ENCODE measurements at regions not wholly inside any gene's neighbourhood (a gene's known extent, or its start where the extent isn't known, plus 50 kb on each side); places are given as distances from the start of the nearest gene placed in this dataset.

DNA sequence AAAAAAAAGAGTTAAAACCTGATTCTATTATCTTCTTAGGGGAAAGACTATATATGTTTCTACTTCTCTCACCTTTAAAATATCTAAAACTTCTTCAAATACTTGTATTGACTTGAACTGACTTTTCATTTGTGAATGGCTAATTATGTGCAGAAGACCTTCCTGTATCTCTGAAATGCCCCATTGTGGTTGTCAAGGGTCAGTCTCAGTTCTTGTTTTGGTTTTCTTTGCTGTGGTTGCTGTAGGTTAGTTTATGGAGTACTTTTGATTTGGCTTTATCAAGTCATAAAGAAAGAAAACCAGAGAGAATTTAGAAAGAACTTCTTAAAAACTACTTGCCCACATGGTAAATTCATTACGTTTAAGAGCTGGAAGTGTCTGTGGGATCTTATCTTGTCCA, 345.3 kb upstream of the POU1F1 start:
- Histone ChIP-seq H3K27ac (no peak overlapping the region), H3K27me3 (no peaks in the 10 kb centered on the region), H3K36me3 (no peaks in the 10 kb centered on the region), H3K4me1 (no peaks in the 10 kb centered on the region), H3K9me3 (no peaks in the 10 kb centered on the region), H3K4me3 (no peak overlapping the region)
- in situ Hi-C loops (cut with MboI; ENCODE audit: low pct_ligation_motif_present in 1 of 4, low pct_unique_long_range_greater_than_20kb in 1 of 4, low sequenced_read_pairs in 3 of 4) (no loop called here), intact Hi-C loops (cut with DNase I; ENCODE audit: low total_unique reads) (no loop called here)
- WGBS, 2 donors (ENCODE audit: low coverage in 1 of 2), result 50 to 71% methylated on average over 1 of the region's 1 CpG
- TF ChIP-seq POLR2A (IDR thresholded peaks at IDR 0.05) (no peak), POLR2AphosphoS5 (IDR thresholded peaks at IDR 0.05) (no peak), EP300 (IDR thresholded peaks at IDR 0.05; ENCODE audit: low read depth) (no peak)
- TF ChIP-seq, protein P1, sequence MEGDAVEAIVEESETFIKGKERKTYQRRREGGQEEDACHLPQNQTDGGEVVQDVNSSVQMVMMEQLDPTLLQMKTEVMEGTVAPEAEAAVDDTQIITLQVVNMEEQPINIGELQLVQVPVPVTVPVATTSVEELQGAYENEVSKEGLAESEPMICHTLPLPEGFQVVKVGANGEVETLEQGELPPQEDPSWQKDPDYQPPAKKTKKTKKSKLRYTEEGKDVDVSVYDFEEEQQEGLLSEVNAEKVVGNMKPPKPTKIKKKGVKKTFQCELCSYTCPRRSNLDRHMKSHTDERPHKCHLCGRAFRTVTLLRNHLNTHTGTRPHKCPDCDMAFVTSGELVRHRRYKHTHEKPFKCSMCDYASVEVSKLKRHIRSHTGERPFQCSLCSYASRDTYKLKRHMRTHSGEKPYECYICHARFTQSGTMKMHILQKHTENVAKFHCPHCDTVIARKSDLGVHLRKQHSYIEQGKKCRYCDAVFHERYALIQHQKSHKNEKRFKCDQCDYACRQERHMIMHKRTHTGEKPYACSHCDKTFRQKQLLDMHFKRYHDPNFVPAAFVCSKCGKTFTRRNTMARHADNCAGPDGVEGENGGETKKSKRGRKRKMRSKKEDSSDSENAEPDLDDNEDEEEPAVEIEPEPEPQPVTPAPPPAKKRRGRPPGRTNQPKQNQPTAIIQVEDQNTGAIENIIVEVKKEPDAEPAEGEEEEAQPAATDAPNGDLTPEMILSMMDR (IDR thresholded peaks at IDR 0.05), result no peak
- DNase-seq, result no peak

DNA sequence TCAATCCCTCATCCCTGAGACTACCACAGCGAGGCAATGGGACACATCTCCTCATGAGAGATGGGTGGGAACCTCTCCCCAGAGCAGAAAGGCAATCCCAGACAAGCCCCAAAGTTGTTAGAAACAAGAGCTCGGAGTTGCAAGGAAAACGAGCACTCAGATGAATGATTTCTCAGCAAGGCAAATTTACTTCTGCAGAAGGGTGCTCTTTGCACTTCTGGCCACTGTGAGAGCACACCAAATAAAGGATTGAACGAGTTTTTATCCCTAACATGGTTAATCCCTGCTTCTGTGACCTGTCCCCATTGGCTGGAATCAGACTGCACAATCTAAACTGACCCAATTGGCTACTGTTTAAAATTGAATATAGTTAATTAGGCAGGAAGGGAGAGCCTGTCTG, 339.1 kb upstream of the POU1F1 start:
- no peak overlapping the region for H3K27ac ChIP-seq
- H3K27me3 ChIP-seq, result no peaks in the 10 kb centered on the region
- H3K36me3 ChIP-seq, result no peaks in the 10 kb centered on the region
- WGBS, 2 donors (ENCODE audit: low coverage in 1 of 2), result 60 to 65% methylated on average over 3 to 4 of the region's 4 CpGs
- H3K4me3 ChIP-seq, result no peak overlapping the region
- no peak for DNase-seq
- H3K9me3 ChIP-seq, result peaks cover 5 to 10% of the 10 kb centered on the region in 2 donors
- intact Hi-C loops (cut with DNase I; ENCODE audit: low total_unique reads) (no loop called here), in situ Hi-C loops (cut with MboI; ENCODE audit: low pct_ligation_motif_present in 1 of 4, low pct_unique_long_range_greater_than_20kb in 1 of 4, low sequenced_read_pairs in 3 of 4) (no loop called here)
- TF ChIP-seq POLR2A (IDR thresholded peaks at IDR 0.05) (no peak), EP300 (IDR thresholded peaks at IDR 0.05; ENCODE audit: low read depth) (no peak), POLR2AphosphoS5 (IDR thresholded peaks at IDR 0.05) (no peak)
- TF ChIP-seq, protein P1 (IDR thresholded peaks at IDR 0.05), result no peak
- H3K4me1 ChIP-seq, result no peaks in the 10 kb centered on the region

DNA sequence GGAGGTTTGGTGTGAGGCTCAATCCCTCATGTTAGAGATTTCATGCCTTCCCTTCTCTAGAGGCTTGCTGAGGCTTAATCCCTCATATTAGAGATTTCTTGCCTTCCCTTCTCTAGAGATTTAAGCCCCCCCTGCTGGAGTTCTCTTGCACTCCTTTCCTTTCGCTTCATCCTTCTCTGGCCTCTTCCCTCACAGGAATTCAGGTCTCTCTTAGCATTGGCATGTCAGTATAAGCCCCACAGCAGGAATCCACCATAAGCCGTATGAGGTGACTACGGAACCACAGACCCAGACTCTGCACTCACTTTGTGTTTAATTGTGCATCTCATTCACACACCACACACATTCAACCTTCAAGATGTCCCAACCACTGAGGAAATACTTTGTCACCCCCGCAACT, 338.6 kb upstream of the POU1F1 start:
- 90% methylated on average over 4 of the region's 4 CpGs for WGBS, 2 donors (ENCODE audit: low coverage in 1 of 2)
- no peak overlapping the region for H3K4me3 ChIP-seq
- TF ChIP-seq POLR2AphosphoS5 (IDR thresholded peaks at IDR 0.05) (no peak), POLR2A (IDR thresholded peaks at IDR 0.05) (no peak), EP300 (IDR thresholded peaks at IDR 0.05; ENCODE audit: low read depth) (no peak)
- TF ChIP-seq, protein P1 (IDR thresholded peaks at IDR 0.05), result no peak
- in situ Hi-C loops (cut with MboI; ENCODE audit: low pct_ligation_motif_present in 1 of 4, low pct_unique_long_range_greater_than_20kb in 1 of 4, low sequenced_read_pairs in 3 of 4) (no loop called here), intact Hi-C loops (cut with DNase I; ENCODE audit: low total_unique reads) (no loop called here)
- no peaks in the 10 kb centered on the region for H3K4me1 ChIP-seq
- DNase-seq, result no peak
- H3K27ac ChIP-seq, result no peak overlapping the region
- H3K36me3 ChIP-seq, result no peaks in the 10 kb centered on the region
- no peaks in the 10 kb centered on the region for H3K27me3 ChIP-seq
- H3K9me3 ChIP-seq, result peaks cover 5 to 10% of the 10 kb centered on the region in 2 donors

DNA sequence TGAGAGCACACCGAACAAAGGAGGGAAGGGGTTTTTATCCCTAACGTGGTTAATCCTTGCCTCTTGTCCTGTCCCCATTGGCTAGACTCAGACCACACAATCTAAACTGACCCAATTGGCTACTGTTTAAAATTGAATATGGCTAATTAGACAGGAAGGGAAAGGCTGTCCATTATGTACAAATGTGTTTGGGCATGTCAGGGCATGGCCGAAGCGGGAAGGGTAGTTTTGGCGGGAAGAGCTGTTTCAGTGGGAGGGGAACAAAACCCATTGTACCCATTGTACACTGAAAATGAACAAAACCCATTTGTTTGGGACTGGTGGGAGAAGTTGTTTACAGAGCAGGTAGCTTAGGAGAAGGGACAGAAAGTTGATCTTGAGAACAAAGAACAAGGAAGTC, 330.9 kb upstream of the POU1F1 start:
- WGBS, 2 donors (ENCODE audit: low coverage in 1 of 2), result 60 to 88% methylated on average over 1 to 5 of the region's 5 CpGs
- intact Hi-C loops (cut with DNase I; ENCODE audit: low total_unique reads), result no loop called here
- in situ Hi-C loops (cut with MboI; ENCODE audit: low pct_ligation_motif_present in 1 of 4, low pct_unique_long_range_greater_than_20kb in 1 of 4, low sequenced_read_pairs in 3 of 4), result no loop called here
- DNase-seq, result no peak
- Histone ChIP-seq H3K4me1 (no peaks in the 10 kb centered on the region), H3K27ac (no peak overlapping the region), H3K9me3 (peaks cover 7 to 11% of the 10 kb centered on the region in 2 donors), H3K4me3 (no peak overlapping the region), H3K36me3 (no peaks in the 10 kb centered on the region), H3K27me3 (no peaks in the 10 kb centered on the region)
- TF ChIP-seq POLR2AphosphoS5 (IDR thresholded peaks at IDR 0.05) (no peak), EP300 (IDR thresholded peaks at IDR 0.05; ENCODE audit: low read depth) (no peak), POLR2A (IDR thresholded peaks at IDR 0.05) (no peak)
- TF ChIP-seq, protein P1 (IDR thresholded peaks at IDR 0.05), result no peak
